ENCODE measurements at regions not wholly inside any gene's neighbourhood (a gene's known extent, or its start where the extent isn't known, plus 50 kb on each side); places are given as distances from the start of the nearest gene placed in this dataset.

GRCh38 chr3:21310891-21311290, 440.1 kb downstream of the ZNF385D start:
- Histone ChIP-seq H4K5ac (ENCODE audit: low read depth, low read length) (no peak overlapping the region), H3K4me2 (ENCODE audit: low read depth, low read length) (no peak overlapping the region), H2AK5ac (ENCODE audit: low read depth, low read length) (no peak overlapping the region), H2BK120ac (ENCODE audit: low read depth, low read length) (no peak overlapping the region), H3K9ac (ENCODE audit: low read depth, low read length) (no peak overlapping the region), H3K79me1 (ENCODE audit: low read depth in 1 of 2, low read length in 2 of 2) (no peaks in the 10 kb centered on the region), H3K27me3 (ENCODE audit: control insufficient read depth, insufficient read depth, low read length) (no peaks in the 10 kb centered on the region), H2BK5ac (ENCODE audit: low read depth, low read length, poor library complexity, severe bottlenecking) (no peak overlapping the region), H3K23ac (ENCODE audit: low read depth, low read length) (no peak overlapping the region), H4K91ac (ENCODE audit: insufficient read depth, low read depth, low read length) (no peak overlapping the region), H2BK20ac (ENCODE audit: low read depth, low read length) (no peak overlapping the region), H4K20me1 (ENCODE audit: insufficient read depth, low read length) (no peaks in the 10 kb centered on the region), H3K4me3 (ENCODE audit: insufficient read depth, low read depth, low read length) (no peak overlapping the region), H3K4ac (ENCODE audit: low read depth, low read length) (no peak overlapping the region), H3K18ac (ENCODE audit: low read depth, low read length) (no peak overlapping the region), H2AFZ (replicated peaks; ENCODE audit: low read length, poor library complexity) (no peak overlapping the region), H2BK15ac (ENCODE audit: low read depth, low read length) (no peak overlapping the region), H3K14ac (replicated peaks; ENCODE audit: low read depth, low read length) (no peak overlapping the region), H4K8ac (ENCODE audit: low read depth in 2 of 2, low read length in 2 of 2) (no peak overlapping the region), H3K56ac (ENCODE audit: extremely low read depth, insufficient read depth, low read length) (no peak overlapping the region), H3K9me1 (ENCODE audit: insufficient read depth, low read length) (no peaks in the 10 kb centered on the region), H3K36me3 (ENCODE audit: control insufficient read depth, insufficient read depth, low read length) (no peaks in the 10 kb centered on the region), H3K9me3 (ENCODE audit: control insufficient read depth, insufficient read depth, low read length) (no peaks in the 10 kb centered on the region), H3K27ac (ENCODE audit: insufficient read depth, low read length) (no peak overlapping the region), H2AK9ac (replicated peaks; ENCODE audit: low read depth, low read length, poor library complexity) (no peak overlapping the region), H3K4me1 (ENCODE audit: control insufficient read depth, insufficient read depth, low read length) (no peaks in the 10 kb centered on the region)
- dilution Hi-C loops (cut with HindIII; ENCODE audit: low sequenced_read_pairs, unreplicated experiment) (no loop called here), intact Hi-C loops (cut with micrococcal nuclease) (no loop called here), in situ Hi-C loops (cut with MboI; ENCODE audit: low sequenced_read_pairs) (no loop called here)
- ChIA-PET POLR2A (ENCODE audit: unreplicated experiment) (no interaction called here), CTCF (no interaction called here)
- no CpG with 5 or more reads among the region's 1 CpG for WGBS, 2 experiments (ENCODE audit: extremely low coverage in 2 of 2, insufficient read length in 1 of 2)
- DNase-seq (no peak), ATAC-seq (ENCODE audit: low read depth) (no peak)
- TF ChIP-seq NFE2L2 (IDR thresholded peaks at IDR 0.05; ENCODE audit: low read depth, low read length) (no peak), ELK1 (IDR thresholded peaks at IDR 0.05; ENCODE audit: borderline replicate concordance, low read depth, low read length) (no peak), SMC3 (IDR thresholded peaks at IDR 0.05; ENCODE audit: low read depth, low read length) (no peak), FOS (IDR thresholded peaks at IDR 0.05; ENCODE audit: low read depth, low read length) (no peak), RAD21 (IDR thresholded peaks at IDR 0.05; ENCODE audit: low read length) (no peak), CEBPB (IDR thresholded peaks at IDR 0.05; ENCODE audit: low read depth, low read length) (no peak)
- no TSS peak for BruUV-seq (replicated peaks)
